Lower leg skin (tissue), 4 donors: ENCODE measurements at regions not wholly inside any gene's neighbourhood (a gene's known extent, or its start where the extent isn't known, plus 50 kb on each side); places are given as distances from the start of the nearest gene placed in this dataset.
A peak's percentile ranks its signal among the peaks of the same experiment; 100 is the strongest.

Experiments
- DNase-seq, 2 donors: peaks; one replicate each; pipeline ENCODE4 v3.0.0-alpha.2; 2019; ENCODE audit warnings: low spot score in 2 of 2
- H3K4me3 ChIP-seq: fragments of 200-600 bp; sonication (generic); 2 replicates; pipeline ENCODE4 v1.5.1; 2017; ENCODE audit warnings: mild to moderate bottlenecking, low read depth; ENCODE audit not compliant: poor library complexity, severe bottlenecking
- POLR2A ChIP-seq, 2 donors: fragments of 450-650 bp; IDR thresholded peaks; one replicate each; pipeline ENCODE4 v1.6.1; 2016 to 2017; ENCODE audit warnings: antibody characterized with exemption in 2 of 2, mild to moderate bottlenecking in 1 of 2, moderate library complexity in 1 of 2
- WGBS, 2 donors: methylation state at CpG; one replicate each; pipeline ENCODE4 v1.1.5; 2018; 5-methylcytosine and 5-hydroxymethylcytosine counted together
- intact Hi-C: fragments of 100-400 bp; cut with DNase I; formaldehyde crosslinking; loops from one replicate; pipeline ENCODE4 v1.15.0; 2023; ENCODE audit warnings: low total_unique reads
- TF ChIP-seq, protein P1 (sequence below), 3 donors: fragments of 450-650 bp; IDR thresholded peaks; one replicate each; pipeline ENCODE4 v1.5.1; 2016; ENCODE audit warnings: antibody characterized with exemption in 3 of 3, mild to moderate bottlenecking in 3 of 3, moderate library complexity in 2 of 3

- TF ChIP-seq, protein P1, sequence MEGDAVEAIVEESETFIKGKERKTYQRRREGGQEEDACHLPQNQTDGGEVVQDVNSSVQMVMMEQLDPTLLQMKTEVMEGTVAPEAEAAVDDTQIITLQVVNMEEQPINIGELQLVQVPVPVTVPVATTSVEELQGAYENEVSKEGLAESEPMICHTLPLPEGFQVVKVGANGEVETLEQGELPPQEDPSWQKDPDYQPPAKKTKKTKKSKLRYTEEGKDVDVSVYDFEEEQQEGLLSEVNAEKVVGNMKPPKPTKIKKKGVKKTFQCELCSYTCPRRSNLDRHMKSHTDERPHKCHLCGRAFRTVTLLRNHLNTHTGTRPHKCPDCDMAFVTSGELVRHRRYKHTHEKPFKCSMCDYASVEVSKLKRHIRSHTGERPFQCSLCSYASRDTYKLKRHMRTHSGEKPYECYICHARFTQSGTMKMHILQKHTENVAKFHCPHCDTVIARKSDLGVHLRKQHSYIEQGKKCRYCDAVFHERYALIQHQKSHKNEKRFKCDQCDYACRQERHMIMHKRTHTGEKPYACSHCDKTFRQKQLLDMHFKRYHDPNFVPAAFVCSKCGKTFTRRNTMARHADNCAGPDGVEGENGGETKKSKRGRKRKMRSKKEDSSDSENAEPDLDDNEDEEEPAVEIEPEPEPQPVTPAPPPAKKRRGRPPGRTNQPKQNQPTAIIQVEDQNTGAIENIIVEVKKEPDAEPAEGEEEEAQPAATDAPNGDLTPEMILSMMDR (IDR thresholded peaks at IDR 0.05), result no peak
- TF ChIP-seq POLR2A (IDR thresholded peaks at IDR 0.05), result no peak
- intact Hi-C loops, result no loop called here
- no peak overlapping the region for H3K4me3 ChIP-seq
- DNase-seq, result peak in 1 of 2 donors; percentile 74
- WGBS, 2 donors, result 78 to 86% methylated on average over 8 to 10 of the region's 10 CpGs
Observed at GRCh38 chr2:155600914-155601760, 731.4 kb downstream of the NR4A2 start.

DNA sequence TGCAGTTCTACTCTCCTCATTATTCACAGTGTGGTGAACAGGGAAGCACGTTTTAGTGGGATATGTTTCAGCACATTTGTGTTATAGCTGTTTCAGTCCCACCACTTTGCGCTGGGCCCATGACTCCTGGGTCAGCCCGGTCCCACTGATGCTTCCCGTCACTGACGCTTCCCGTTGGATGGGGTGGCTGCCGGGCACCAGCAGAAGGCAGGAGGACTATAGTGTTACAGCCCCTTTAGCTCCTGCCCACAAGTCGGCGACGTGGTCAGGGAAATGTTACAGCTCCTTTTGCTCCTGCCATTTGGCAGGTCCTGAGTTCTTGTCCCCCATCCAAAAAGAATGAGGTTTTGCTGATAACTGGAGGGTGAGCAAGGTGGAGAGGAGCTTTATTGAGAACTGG is 732.2 kb downstream of the NR4A2 start:
- no peak for DNase-seq
- 79 to 81% methylated on average over 10 of the region's 10 CpGs for WGBS, 2 donors
- H3K4me3 ChIP-seq, result no peak overlapping the region
- no peak for TF ChIP-seq POLR2A (IDR thresholded peaks at IDR 0.05)
- TF ChIP-seq, protein P1 (IDR thresholded peaks at IDR 0.05), result no peak
- intact Hi-C loops, result no loop called here

DNA sequence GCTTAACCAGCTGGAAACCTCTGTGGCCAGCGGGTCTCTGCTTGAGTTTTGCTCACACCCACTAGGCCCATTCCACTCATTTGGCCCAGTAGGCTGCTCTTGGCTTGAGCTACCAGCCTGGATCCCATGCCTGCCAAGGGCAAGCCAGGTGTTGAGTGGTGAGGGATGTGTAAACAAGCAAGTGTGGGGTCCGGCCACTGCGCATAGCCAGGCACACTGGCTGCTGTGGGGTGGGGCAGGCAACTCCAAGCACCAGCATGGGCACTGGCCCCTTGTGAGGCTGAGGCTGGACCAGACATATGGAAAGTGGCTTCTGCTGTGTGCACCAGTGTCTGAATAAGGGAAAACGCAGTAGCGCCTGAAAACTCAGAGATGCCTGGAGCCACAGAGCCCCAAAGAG is 732.7 kb downstream of the NR4A2 start:
- TF ChIP-seq, protein P1 (IDR thresholded peaks at IDR 0.05), result no peak
- no peak for TF ChIP-seq POLR2A (IDR thresholded peaks at IDR 0.05)
- intact Hi-C loops, result no loop called here
- WGBS, 2 donors, result 93 to 95% methylated on average over 4 to 5 of the region's 5 CpGs
- no peak overlapping the region for H3K4me3 ChIP-seq
- DNase-seq, result no peak

- intact Hi-C loops, result no loop called here
- 69 to 100% methylated on average over 1 to 2 of the region's 2 CpGs for WGBS, 2 donors
- TF ChIP-seq, protein P1 (IDR thresholded peaks at IDR 0.05), result no peak
- TF ChIP-seq POLR2A (IDR thresholded peaks at IDR 0.05), result no peak
- H3K4me3 ChIP-seq, result no peak overlapping the region
- no peak for DNase-seq
Observed at GRCh38 chr2:155583674-155584195, 748.8 kb downstream of the NR4A2 start.

- DNase-seq, result no peak
- intact Hi-C loops, result no loop called here
- H3K4me3 ChIP-seq, result no peak overlapping the region
- 74 to 88% methylated on average over 1 of the region's 1 CpG for WGBS, 2 donors
- TF ChIP-seq, protein P1 (IDR thresholded peaks at IDR 0.05), result no peak
- TF ChIP-seq POLR2A (IDR thresholded peaks at IDR 0.05), result no peak
Observed at GRCh38 chr2:155574941-155575340, 757.6 kb downstream of the NR4A2 start.
